Gastrocnemius medialis (tissue), 4 donors: ENCODE measurements at regions not wholly inside any gene's neighbourhood (a gene's known extent, or its start where the extent isn't known, plus 50 kb on each side); places are given as distances from the start of the nearest gene placed in this dataset.

Source experiments
- ATAC-seq, 2 donors: fragments of 150-250 bp; one replicate each; pipeline ENCODE4 v1.9.1; 2016
- DNase-seq, 2 donors: peaks; one replicate each; pipeline ENCODE4 v3.0.0-alpha.2; 2019
- H3K27ac ChIP-seq, 4 donors: fragments of 200-600 bp; sonication (generic); 1 replicate in 1 of 4; 2 replicates in 3 of 4; pipeline ENCODE4 v1.5.1; 2016 to 2018; ENCODE audit warnings: mild to moderate bottlenecking in 2 of 4, moderate library complexity in 1 of 4
- H3K27me3 ChIP-seq, 3 donors: fragments of 200-600 bp; sonication (generic) in 2 of 3; 1 replicate in 1 of 3; 2 replicates in 2 of 3; pipeline versions ENCODE4 v1.5.1 to v1.6.0; 2016 to 2019; ENCODE audit warnings: mild to moderate bottlenecking in 1 of 3, moderate library complexity in 1 of 3
- H3K36me3 ChIP-seq, 2 donors: fragments of 200-600 bp; sonication (generic) in 1 of 2; one replicate each; pipeline ENCODE4 v1.5.1; 2017 to 2018
- H3K4me1 ChIP-seq, 2 donors: fragments of 200-600 bp; sonication (generic) in 1 of 2; one replicate each; pipeline ENCODE4 v1.5.1; 2016 to 2017; ENCODE audit warnings: mild to moderate bottlenecking in 2 of 2
- H3K4me3 ChIP-seq, 4 donors: fragments of 200-600 bp; sonication (generic) in 3 of 4; 1 replicate in 1 of 4; 2 replicates in 3 of 4; pipeline ENCODE4 v1.5.1; 2016 to 2019; ENCODE audit warnings: mild to moderate bottlenecking in 2 of 4
- H3K9me3 ChIP-seq, 3 donors: fragments of 200-600 bp; sonication (generic) in 2 of 3; 1 replicate in 1 of 3; 2 replicates in 2 of 3; pipeline ENCODE4 v1.5.1; 2016 to 2019
- POLR2A ChIP-seq, 2 donors: fragments of 450-650 bp; IDR thresholded peaks; one replicate each; pipeline ENCODE4 v1.6.1; 2017; ENCODE audit warnings: antibody characterized with exemption in 2 of 2, mild to moderate bottlenecking in 2 of 2, moderate library complexity in 2 of 2
- in situ Hi-C, 4 donors: fragments of 200-750 bp; cut with MboI; loops; one replicate each; pipeline versions ENCODE4 v1.15.0 to v1.8.0; 2017; ENCODE audit warnings: low sequenced_read_pairs in 4 of 4
- intact Hi-C: fragments of 100-400 bp; cut with DNase I; formaldehyde crosslinking; loops from one replicate; pipeline ENCODE4 v1.15.1; 2023; ENCODE audit warnings: low total_unique reads
- TF ChIP-seq, protein P1 (sequence below), 5 experiments: fragments of 450-650 bp in 3 of 5; fragments of 200-600 bp in 2 of 5; sonication (generic) in 2 of 5; IDR thresholded peaks in 4 of 5; conservative IDR thresholded peaks in 1 of 5; 1 replicate in 4 of 5; 2 replicates in 1 of 5; pipeline ENCODE4 v1.5.1; 2016 to 2019; ENCODE audit warnings: antibody characterized with exemption in 5 of 5, mild to moderate bottlenecking in 3 of 5, moderate library complexity in 3 of 5

DNA sequence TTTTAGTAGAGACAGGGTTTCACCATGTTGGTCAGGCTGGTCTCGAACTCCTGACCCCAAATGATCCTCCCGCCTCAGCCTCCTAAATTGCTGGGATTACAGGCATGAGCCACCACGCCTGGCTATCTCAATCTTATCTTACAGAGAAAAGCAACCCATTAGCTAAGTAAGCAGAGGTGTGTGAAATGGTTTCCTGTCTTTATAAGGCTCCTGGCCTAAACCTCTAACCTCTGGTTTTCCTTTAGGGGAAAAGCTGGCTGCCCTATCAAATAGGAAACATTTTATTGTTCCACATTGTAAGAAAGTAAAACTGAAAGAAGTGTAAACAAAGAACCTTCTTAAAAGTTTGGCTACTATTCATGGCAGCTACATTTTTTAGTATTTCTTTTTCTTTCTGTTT lies 78.3 kb upstream of the MORC3 start:
- intact Hi-C loops = no loop called here
- Histone ChIP-seq H3K4me1 (no peaks in the 10 kb centered on the region), H3K36me3 (peaks cover 0 to 12% of the 10 kb centered on the region in 2 donors), H3K27me3 (no peaks in the 10 kb centered on the region), H3K4me3 (no peak overlapping the region), H3K9me3 (no peaks in the 10 kb centered on the region), H3K27ac (peak overlapping the region in 1 of 4 donors; percentile 27)
- TF ChIP-seq, protein P1, sequence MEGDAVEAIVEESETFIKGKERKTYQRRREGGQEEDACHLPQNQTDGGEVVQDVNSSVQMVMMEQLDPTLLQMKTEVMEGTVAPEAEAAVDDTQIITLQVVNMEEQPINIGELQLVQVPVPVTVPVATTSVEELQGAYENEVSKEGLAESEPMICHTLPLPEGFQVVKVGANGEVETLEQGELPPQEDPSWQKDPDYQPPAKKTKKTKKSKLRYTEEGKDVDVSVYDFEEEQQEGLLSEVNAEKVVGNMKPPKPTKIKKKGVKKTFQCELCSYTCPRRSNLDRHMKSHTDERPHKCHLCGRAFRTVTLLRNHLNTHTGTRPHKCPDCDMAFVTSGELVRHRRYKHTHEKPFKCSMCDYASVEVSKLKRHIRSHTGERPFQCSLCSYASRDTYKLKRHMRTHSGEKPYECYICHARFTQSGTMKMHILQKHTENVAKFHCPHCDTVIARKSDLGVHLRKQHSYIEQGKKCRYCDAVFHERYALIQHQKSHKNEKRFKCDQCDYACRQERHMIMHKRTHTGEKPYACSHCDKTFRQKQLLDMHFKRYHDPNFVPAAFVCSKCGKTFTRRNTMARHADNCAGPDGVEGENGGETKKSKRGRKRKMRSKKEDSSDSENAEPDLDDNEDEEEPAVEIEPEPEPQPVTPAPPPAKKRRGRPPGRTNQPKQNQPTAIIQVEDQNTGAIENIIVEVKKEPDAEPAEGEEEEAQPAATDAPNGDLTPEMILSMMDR (IDR thresholded peaks at IDR 0.05 in 4 of 5, conservative IDR thresholded peaks at IDR 0.05 in 1 of 5) = no peak
- TF ChIP-seq POLR2A (IDR thresholded peaks at IDR 0.05) = no peak
- no peak for ATAC-seq
- DNase-seq = no peak
- in situ Hi-C loops = no loop called here

DNA sequence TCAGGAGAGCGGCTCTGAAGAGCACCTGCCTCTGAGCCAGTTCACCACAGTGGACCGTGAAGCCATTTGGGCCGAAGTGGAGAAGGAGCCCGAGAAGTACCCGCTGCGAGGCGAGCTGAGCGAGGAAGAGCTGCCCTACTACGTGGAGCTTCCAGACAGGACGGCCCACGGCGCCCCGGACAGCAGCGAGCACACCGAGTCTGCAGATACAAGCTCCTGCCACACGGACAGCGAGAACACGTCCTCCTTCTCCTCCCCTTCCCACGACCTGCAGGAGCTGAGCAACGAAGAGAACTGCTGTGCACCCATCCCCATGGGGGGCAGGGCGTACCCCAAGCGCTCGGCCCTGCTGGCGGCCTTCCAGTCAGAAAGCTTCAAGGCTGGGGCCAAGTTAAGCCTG lies 74.9 kb upstream of the MORC3 start:
- no peak for TF ChIP-seq POLR2A (IDR thresholded peaks at IDR 0.05)
- TF ChIP-seq, protein P1 (IDR thresholded peaks at IDR 0.05 in 4 of 5, conservative IDR thresholded peaks at IDR 0.05 in 1 of 5) = no peak
- H3K4me3 ChIP-seq = no peak overlapping the region
- no peak overlapping the region for H3K27ac ChIP-seq
- no peaks in the 10 kb centered on the region for H3K9me3 ChIP-seq
- H3K36me3 ChIP-seq = peaks cover 0 to 30% of the 10 kb centered on the region in 2 donors
- in situ Hi-C loops = no loop called here
- intact Hi-C loops = no loop called here
- H3K4me1 ChIP-seq = no peaks in the 10 kb centered on the region
- no peaks in the 10 kb centered on the region for H3K27me3 ChIP-seq
- DNase-seq (no peak), ATAC-seq (no peak)

GRCh38 chr21:36245649-36246048 lies 74.3 kb upstream of the MORC3 start:
- in situ Hi-C loops = no loop called here
- Histone ChIP-seq H3K27ac (no peak overlapping the region), H3K4me3 (no peak overlapping the region), H3K27me3 (no peaks in the 10 kb centered on the region), H3K9me3 (no peaks in the 10 kb centered on the region), H3K4me1 (no peaks in the 10 kb centered on the region), H3K36me3 (peaks cover 0 to 35% of the 10 kb centered on the region in 2 donors)
- DNase-seq (no peak), ATAC-seq (no peak)
- intact Hi-C loops = no loop called here
- TF ChIP-seq, protein P1 (IDR thresholded peaks at IDR 0.05 in 4 of 5, conservative IDR thresholded peaks at IDR 0.05 in 1 of 5) = no peak
- no peak for TF ChIP-seq POLR2A (IDR thresholded peaks at IDR 0.05)

- TF ChIP-seq POLR2A (IDR thresholded peaks at IDR 0.05) = no peak
- TF ChIP-seq, protein P1 (IDR thresholded peaks at IDR 0.05 in 4 of 5, conservative IDR thresholded peaks at IDR 0.05 in 1 of 5) = no peak
- intact Hi-C loops = no loop called here
- ATAC-seq (no peak), DNase-seq (no peak)
- Histone ChIP-seq H3K27ac (no peak overlapping the region), H3K36me3 (peaks cover 0 to 37% of the 10 kb centered on the region in 2 donors), H3K27me3 (no peaks in the 10 kb centered on the region), H3K4me3 (no peak overlapping the region), H3K4me1 (no peaks in the 10 kb centered on the region), H3K9me3 (no peaks in the 10 kb centered on the region)
- in situ Hi-C loops = no loop called here
Measured at GRCh38 chr21:36246080-36246631, 73.8 kb upstream of the MORC3 start.
